ENCODE measurements at regions not wholly inside any gene's neighbourhood (a gene's known extent, or its start where the extent isn't known, plus 50 kb on each side); places are given as distances from the start of the nearest gene placed in this dataset.

- DNase-seq (ENCODE audit: low spot score) = no peak
- FAIRE-seq = no peak
Measured at GRCh38 chr9:88233091-88233490, 94.8 kb upstream of the SPATA31C2 start.

DNA sequence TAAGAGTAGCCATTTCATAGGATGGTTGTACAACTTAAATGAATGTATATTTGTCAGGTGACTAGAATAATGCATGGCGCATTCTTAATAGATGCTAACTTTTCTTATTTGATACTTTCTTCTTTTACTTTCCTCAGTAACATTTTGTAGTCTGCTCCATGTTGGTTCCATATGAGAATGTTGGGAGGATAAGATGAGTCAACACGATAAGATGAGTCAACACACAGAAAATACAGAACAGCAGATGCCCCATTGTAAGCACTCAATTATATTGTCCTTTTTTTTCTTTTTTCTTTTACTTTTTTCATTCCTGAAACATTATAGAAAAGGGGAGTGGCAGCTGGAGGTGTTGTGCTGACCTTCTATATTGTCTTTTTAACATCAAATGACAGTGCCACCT is 92.3 kb upstream of the SPATA31C2 start:
- FAIRE-seq (no peak), DNase-seq (ENCODE audit: low spot score) (no peak)

GRCh38 chr9:88229434-88229833 is 91.2 kb upstream of the SPATA31C2 start:
- FAIRE-seq = no peak
- no peak for DNase-seq (ENCODE audit: low spot score)

GRCh38 chr9:88224938-88225337 is 86.7 kb upstream of the SPATA31C2 start:
- FAIRE-seq (no peak), DNase-seq (ENCODE audit: low spot score) (no peak)

- FAIRE-seq (no peak), DNase-seq (ENCODE audit: low spot score) (no peak)
Measured at GRCh38 chr9:88221105-88221504, 82.8 kb upstream of the SPATA31C2 start.

- no peak for DNase-seq (ENCODE audit: low spot score)
- FAIRE-seq = no peak
Measured at GRCh38 chr9:88220652-88221051, 82.4 kb upstream of the SPATA31C2 start.

DNA sequence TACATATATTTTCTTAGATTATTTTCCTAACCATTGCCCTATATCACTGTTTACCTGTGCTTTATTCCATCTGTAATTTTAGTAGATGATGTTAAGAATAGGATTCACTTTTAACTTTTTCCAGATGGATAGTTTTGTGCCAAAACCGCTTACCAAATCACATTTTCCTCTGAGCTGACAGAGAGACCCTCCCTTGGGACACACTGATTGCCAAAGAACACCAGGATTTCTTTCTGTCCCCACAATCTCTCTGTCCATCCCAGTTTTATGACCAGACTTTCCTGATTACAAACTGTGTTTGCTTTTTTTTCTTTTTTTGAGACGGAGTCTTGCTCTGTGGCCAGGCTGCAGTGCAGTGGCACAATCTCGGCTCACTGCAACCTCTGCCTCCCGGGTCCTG is 81.3 kb upstream of the SPATA31C2 start:
- FAIRE-seq = no peak
- no peak for DNase-seq (ENCODE audit: low spot score)

DNA sequence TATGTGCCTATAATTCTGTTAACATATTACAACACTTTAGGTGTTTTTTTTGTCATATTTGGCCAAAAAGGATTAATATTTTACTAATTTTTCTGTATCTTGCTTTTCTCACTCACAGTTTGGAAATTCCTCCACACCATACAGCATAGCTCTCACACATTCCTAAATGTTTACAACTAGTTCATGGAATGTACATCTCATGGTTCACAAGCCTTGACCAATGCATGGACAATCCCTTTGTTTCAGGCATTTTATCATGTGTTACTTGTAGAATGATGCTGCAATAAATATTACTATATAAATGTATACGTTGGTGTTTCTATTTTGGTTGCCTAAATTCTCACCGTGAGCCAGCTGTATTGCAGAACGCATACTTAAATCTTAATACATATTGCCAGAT is 80.5 kb upstream of the SPATA31C2 start:
- FAIRE-seq (no peak), DNase-seq (ENCODE audit: low spot score) (no peak)

DNA sequence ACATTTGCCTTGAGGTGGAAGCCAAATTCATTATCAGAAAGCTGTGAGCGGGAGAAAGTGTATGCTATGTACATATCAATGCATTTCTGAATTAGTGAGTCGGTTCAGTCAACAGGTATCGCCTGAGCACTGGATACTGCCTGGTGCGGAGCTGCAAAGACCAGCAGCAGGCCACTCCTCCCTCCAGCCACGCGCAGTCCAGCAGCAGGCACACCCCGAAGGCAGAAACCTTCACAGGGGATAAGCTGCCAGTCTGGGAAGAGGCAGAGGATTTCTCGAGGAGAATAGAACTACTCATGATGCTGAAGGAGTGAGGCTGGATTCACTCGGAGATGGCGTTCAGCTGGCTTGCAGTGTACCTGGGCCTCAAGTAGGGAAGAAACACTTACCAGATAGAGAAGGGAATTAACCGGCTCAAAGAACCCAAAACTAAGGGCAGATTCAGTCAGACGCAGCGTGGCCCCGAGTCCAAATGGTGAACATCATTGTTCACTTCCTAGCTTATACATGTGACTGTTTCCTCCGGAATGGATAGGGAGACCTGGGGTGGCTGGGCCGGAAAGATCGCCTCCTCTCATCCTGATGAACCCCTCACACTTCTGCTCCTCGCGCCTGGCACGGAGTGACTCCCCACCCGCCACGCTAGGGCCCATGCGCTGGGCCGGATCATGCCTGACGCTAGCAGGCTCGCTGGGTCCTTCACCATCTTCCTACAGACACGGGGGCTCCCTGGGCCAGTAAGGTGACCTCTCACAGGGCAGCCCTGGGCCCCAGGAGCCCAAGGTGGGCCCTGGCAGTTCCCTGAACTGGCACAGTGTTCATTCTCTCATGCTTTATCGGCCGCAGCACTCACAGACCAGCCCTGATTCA is 78.1 kb upstream of the SPATA31C2 start:
- DNase-seq (ENCODE audit: low spot score) (no peak), FAIRE-seq (no peak)

DNA sequence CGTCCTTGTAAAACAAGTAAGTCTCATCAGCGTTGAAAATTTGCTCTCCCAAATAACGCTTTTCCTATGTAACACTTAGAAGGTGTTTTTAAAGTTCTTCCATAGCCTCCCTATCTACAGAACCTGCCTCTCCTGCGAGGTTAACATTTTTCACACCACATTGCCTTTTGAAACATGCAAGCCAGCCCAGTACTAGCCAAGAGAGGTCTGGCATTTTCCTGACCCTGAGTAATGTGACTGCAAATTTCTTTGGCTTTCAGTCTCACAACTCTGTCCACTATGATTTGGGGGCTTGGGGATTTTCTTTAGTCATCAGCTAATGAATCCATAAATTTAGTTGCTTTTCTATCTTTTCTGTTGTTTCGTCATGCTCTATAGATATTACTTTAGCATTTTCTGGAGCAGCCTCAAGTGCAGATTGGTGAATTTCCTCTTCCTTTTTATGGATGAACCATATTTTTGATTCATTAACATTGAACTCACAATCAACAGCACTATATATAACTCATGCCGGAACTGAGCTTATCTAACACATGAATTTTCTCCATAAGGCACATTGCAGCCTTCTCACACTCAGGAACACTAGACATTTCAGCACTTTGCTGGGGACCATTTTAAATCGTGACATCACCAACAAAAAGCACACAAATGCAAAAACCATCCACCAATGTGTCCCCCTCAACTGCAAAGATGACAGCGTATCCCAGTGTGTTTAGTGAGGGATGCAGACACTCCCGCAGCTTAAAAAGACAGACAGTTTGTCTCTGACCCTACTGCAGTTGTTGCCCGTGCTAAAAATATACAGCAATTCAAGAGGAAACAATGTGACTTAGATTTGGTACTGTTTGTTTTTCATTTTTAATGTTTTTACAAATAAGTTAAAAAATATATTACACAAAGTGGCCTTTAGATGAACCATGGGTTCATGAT is 77.2 kb upstream of the SPATA31C2 start:
- DNase-seq (ENCODE audit: low spot score) (no peak), FAIRE-seq (no peak)

GRCh38 chr9:88202321-88202720 is 64.0 kb upstream of the SPATA31C2 start:
- DNase-seq (ENCODE audit: low spot score) (no peak), FAIRE-seq (no peak)

GRCh38 chr9:88198341-88198807 is 60.1 kb upstream of the SPATA31C2 start:
- DNase-seq (ENCODE audit: low spot score) = peak; percentile 8
- FAIRE-seq = no peak

DNA sequence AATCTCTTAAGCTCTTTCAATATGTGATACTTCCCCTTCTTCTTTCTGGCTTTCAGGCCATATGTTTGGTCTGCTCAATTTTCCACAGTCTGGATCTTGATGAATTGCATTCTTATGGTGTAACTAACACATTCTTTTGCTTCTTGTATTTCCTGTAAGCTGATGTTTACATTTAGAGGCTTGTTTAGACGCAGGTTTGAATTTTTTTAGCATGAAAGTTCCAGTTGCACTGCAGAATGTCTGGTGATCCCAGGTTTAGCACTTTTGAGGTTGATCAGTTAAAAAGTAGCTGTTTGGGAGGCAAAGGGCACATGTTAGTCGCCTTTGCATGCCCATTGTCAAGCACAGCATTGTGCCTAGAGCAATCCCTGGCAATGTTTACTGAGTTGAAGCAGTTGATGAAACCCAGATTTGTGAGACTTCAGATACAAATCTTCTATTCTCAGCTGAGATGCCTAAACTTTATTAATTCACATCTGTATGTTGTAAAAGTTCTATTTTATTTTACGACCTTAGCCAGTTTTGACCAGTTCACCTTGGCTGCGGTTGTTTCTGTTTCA is 59.6 kb upstream of the SPATA31C2 start:
- DNase-seq (ENCODE audit: low spot score) (peak; percentile 37), FAIRE-seq (no peak)

DNA sequence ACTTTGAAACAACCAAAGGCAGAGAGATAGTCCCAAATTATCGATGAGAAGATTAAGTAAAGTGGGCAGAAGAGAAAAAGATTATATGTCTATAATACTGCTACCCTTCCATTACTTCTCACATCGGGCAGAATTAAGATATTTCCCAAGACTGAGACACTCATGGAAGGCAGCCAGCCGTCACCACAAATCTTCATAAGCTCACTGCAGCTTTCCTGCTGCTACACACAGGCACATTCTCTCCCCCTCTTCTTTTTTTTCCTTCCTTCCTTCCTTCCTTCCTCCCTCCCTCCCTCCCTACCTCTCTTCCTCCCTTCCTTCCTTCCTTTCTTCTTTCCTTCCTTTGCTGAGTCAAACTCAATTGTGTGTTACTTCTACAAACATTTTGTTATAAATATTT is 58.7 kb upstream of the SPATA31C2 start:
- FAIRE-seq = no peak
- peak; percentile 25 for DNase-seq (ENCODE audit: low spot score)

DNA sequence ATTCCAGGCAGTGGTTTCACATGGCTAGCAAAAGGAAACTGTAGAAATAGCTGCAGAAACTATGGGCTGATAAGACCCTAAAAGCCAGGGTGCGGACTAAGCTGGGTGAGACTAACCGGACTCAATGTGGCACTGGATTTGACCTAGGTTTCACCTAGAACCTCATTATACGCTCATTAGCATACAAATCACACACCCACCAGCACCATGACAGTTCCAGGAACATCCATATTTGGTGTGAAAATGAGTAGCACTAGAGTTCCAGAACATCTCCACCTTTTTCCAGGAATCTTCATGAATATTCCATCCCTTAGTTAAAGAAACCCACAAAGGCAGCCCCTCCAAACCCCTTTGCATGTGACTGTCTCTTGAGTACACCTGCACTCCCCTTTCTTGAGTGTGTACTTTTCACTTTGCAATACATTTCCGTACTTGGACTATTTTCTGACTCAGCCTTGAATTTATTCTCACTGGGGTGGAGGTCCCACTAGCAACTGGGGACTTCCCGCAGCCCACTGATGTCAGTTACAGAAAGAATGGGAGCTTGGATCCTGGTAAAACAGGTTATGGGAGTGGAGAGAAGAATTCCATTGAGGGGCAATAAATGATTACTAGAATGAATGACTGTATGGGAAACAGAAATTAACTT is 58.0 kb upstream of the SPATA31C2 start:
- DNase-seq (ENCODE audit: low spot score) (no peak), FAIRE-seq (no peak)

DNA sequence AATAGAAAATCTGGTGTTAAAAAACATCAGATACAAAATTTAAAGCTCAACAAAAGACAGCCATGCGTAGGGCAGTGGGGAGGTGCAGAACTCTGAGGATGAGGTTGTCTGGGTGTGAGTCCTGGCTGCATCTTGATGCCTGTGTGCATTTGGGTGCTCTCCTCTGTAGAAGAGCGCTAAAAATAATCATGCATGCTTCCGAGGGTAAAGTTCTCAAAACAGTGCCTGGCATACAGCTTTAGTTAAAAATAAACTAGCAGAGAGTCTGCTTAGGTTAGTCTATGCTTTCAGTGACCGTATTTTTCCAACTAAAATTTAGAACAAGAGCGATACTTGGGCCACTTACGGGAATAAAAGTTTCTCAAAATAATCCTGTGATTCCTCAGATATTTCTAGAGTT is 55.5 kb upstream of the SPATA31C2 start:
- no peak for DNase-seq (ENCODE audit: low spot score)
- FAIRE-seq = no peak

- no peak for FAIRE-seq
- DNase-seq (ENCODE audit: low spot score) = no peak
Measured at GRCh38 chr9:88191456-88191855, 53.2 kb upstream of the SPATA31C2 start.

DNA sequence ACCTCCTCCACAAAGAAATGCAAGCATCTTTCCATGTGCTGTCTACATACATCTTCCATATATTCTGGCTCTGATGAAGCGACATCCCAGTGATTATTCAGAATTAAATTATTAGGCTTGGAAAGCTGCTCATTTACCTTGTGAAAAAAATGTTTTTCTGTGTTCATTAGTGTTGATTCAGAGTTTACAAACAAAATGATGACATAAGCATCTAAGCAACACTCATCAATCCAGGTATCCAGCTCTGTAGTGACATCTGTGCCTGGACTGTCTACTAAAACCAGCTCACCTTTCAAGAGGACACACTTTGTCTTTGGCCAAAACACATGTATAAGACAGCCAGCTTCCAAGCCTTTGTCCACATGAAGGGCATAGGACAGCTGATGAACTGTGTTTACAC is 51.1 kb upstream of the SPATA31C2 start:
- FAIRE-seq = no peak
- DNase-seq (ENCODE audit: low spot score) = no peak
